ENCODE measurements at regions not wholly inside any gene's neighbourhood (a gene's known extent, or its start where the extent isn't known, plus 50 kb on each side); places are given as distances from the start of the nearest gene placed in this dataset.

GRCh38 chr14:45811155-45811554 lies 558.2 kb upstream of the MIS18BP1 start:
- Histone ChIP-seq H3K36me3 (ENCODE audit: control insufficient read depth, insufficient read depth, low read length) (no peaks in the 10 kb centered on the region), H3K27me3 (replicated peaks; ENCODE audit: control insufficient read depth, insufficient read depth, low read length) (no peaks in the 10 kb centered on the region), H3K4me1 (no peaks in the 10 kb centered on the region), H3K9me3 (no peaks in the 10 kb centered on the region), H3K4me3 (ENCODE audit: low read depth, low read length) (no peak overlapping the region)
- no peaks in the 10 kb centered on the region for H3K36me3 Mint-ChIP-seq (ENCODE audit: insufficient read depth, unreplicated experiment)
- TF ChIP-seq, protein P1, sequence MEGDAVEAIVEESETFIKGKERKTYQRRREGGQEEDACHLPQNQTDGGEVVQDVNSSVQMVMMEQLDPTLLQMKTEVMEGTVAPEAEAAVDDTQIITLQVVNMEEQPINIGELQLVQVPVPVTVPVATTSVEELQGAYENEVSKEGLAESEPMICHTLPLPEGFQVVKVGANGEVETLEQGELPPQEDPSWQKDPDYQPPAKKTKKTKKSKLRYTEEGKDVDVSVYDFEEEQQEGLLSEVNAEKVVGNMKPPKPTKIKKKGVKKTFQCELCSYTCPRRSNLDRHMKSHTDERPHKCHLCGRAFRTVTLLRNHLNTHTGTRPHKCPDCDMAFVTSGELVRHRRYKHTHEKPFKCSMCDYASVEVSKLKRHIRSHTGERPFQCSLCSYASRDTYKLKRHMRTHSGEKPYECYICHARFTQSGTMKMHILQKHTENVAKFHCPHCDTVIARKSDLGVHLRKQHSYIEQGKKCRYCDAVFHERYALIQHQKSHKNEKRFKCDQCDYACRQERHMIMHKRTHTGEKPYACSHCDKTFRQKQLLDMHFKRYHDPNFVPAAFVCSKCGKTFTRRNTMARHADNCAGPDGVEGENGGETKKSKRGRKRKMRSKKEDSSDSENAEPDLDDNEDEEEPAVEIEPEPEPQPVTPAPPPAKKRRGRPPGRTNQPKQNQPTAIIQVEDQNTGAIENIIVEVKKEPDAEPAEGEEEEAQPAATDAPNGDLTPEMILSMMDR (IDR thresholded peaks at IDR 0.05; ENCODE audit: insufficient read depth in 1 of 2, low read depth in 1 of 2, low read length in 1 of 2, severe bottlenecking in 1 of 2, unreplicated experiment in 1 of 2): no peak
- BruUV-seq (replicated peaks): no TSS peak
- ChIA-PET POLR2A (no interaction called here), CTCF (no interaction called here)
- H3K27ac Mint-ChIP-seq (ENCODE audit: unreplicated experiment): no peak overlapping the region
- H3K4me3 Mint-ChIP-seq (ENCODE audit: unreplicated experiment): no peak overlapping the region
- intact Hi-C loops (cut with micrococcal nuclease; ENCODE audit: unreplicated experiment): no loop called here
- H3K9me3 Mint-ChIP-seq (ENCODE audit: unreplicated experiment): no peaks in the 10 kb centered on the region
- DNase-seq: no peak
- H3K27me3 Mint-ChIP-seq (ENCODE audit: insufficient read depth, unreplicated experiment): no peaks in the 10 kb centered on the region
- H3K4me1 Mint-ChIP-seq (ENCODE audit: low read depth, unreplicated experiment): no peaks in the 10 kb centered on the region

DNA sequence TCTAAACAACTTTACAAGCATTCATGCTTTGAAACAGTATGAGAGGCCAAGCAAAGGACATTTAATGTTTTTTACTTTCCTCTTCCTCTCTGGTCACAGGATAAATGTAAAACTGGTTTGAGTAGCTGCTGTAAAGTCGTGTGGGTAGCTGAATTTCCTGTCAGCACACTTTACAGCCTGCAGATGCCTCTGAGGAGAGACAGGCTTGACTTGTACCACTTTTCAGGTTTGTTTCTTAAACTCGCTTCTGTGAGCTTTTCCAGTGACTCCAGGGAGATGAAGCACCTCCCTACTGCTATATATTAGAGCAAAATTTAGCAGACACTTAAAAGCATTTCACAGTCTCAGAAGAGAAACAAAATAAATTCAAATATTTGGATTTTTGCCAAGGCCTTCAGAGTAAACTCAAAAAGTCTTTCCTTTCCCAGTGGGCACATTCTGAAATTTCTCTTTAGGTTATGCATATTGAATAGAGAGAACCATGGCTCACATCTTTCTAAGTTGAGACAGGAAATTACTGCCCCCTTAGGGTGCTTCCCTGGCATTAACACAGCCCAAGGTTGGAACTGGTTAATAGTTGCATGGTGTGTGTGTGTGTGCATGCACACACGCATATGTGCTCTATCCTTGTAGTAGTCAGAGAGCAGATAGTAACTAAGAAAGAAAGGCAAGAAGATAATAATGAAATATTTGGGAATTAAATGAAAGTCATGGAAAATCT lies 557.3 kb upstream of the MIS18BP1 start:
- intact Hi-C loops (cut with micrococcal nuclease; ENCODE audit: unreplicated experiment): loop anchor here (1.0 kb wide), 2 partner anchors 94 to 200 kb away; no protein-coding TSS in a partner anchor
- Histone ChIP-seq H3K9me3 (no peaks in the 10 kb centered on the region), H3K36me3 (ENCODE audit: control insufficient read depth, insufficient read depth, low read length) (no peaks in the 10 kb centered on the region), H3K27me3 (replicated peaks; ENCODE audit: control insufficient read depth, insufficient read depth, low read length) (no peaks in the 10 kb centered on the region), H3K4me3 (ENCODE audit: low read depth, low read length) (no peak overlapping the region), H3K4me1 (no peaks in the 10 kb centered on the region)
- TF ChIP-seq, protein P1 (IDR thresholded peaks at IDR 0.05; ENCODE audit: insufficient read depth in 1 of 2, low read depth in 1 of 2, low read length in 1 of 2, severe bottlenecking in 1 of 2, unreplicated experiment in 1 of 2): peak in 1 of 2 experiments; percentile 10
- Mint-ChIP-seq H3K4me1 (ENCODE audit: low read depth, unreplicated experiment) (no peaks in the 10 kb centered on the region), H3K9me3 (ENCODE audit: unreplicated experiment) (no peaks in the 10 kb centered on the region), H3K36me3 (ENCODE audit: insufficient read depth, unreplicated experiment) (no peaks in the 10 kb centered on the region), H3K4me3 (ENCODE audit: unreplicated experiment) (no peak overlapping the region), H3K27me3 (ENCODE audit: insufficient read depth, unreplicated experiment) (no peaks in the 10 kb centered on the region), H3K27ac (ENCODE audit: unreplicated experiment) (no peak overlapping the region)
- ChIA-PET POLR2A (no interaction called here), CTCF (interaction anchor here (0.6 kb wide), 1 partner anchor 91 kb away, joined by 3 read pairs; no protein-coding TSS in a partner anchor)
- no TSS peak for BruUV-seq (replicated peaks)
- DNase-seq: peak in 1 of 2 experiments; percentile 13

DNA sequence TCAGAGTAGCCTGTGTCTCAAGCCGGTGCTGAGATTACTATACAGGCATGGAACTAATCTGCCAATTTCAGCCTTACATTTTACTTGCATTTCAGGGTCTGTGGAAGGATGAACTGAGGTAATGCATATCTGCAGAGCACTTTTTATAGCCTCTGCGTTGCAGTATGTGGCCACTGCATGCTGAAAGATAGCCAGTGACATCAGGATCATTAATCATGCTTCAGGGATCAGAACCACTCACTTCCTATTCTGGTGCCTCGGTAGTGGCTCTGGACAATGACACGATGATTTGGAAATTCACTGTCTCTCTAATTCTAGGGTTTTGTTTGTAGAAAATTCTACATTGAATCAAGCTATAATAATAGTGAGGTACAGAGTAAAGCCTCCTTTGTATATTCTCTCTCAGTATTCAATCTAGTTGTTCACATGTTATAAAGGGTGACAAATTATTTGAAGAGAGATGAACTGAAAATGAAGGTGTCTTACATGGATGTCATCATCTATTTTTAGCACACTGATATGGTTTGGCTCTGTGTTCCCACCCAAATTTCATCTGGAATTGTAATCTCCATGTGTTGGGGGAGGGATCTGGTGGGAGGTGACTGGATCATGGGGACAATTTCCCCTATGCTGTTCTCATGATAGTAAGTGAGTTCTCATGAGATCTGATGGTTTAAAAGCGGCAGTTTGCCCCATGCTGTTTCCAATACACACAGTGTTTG lies 554.3 kb upstream of the MIS18BP1 start:
- no peaks in the 10 kb centered on the region for H3K27me3 ChIP-seq (replicated peaks; ENCODE audit: control insufficient read depth, insufficient read depth, low read length)
- no peaks in the 10 kb centered on the region for H3K36me3 ChIP-seq (ENCODE audit: control insufficient read depth, insufficient read depth, low read length)
- Mint-ChIP-seq H3K27ac (ENCODE audit: unreplicated experiment) (no peak overlapping the region), H3K27me3 (ENCODE audit: insufficient read depth, unreplicated experiment) (peaks cover 2% of the 10 kb centered on the region), H3K9me3 (ENCODE audit: unreplicated experiment) (no peaks in the 10 kb centered on the region), H3K4me3 (ENCODE audit: unreplicated experiment) (no peak overlapping the region), H3K4me1 (ENCODE audit: low read depth, unreplicated experiment) (no peaks in the 10 kb centered on the region), H3K36me3 (ENCODE audit: insufficient read depth, unreplicated experiment) (no peaks in the 10 kb centered on the region)
- TF ChIP-seq, protein P1 (IDR thresholded peaks at IDR 0.05; ENCODE audit: insufficient read depth in 1 of 2, low read depth in 1 of 2, low read length in 1 of 2, severe bottlenecking in 1 of 2, unreplicated experiment in 1 of 2): no peak
- ChIA-PET POLR2A (no interaction called here), CTCF (no interaction called here)
- H3K4me1 ChIP-seq: no peaks in the 10 kb centered on the region
- BruUV-seq (replicated peaks): no TSS peak
- no peaks in the 10 kb centered on the region for H3K9me3 ChIP-seq
- no peak overlapping the region for H3K4me3 ChIP-seq (ENCODE audit: low read depth, low read length)
- intact Hi-C loops (cut with micrococcal nuclease; ENCODE audit: unreplicated experiment): no loop called here
- DNase-seq: no peak
